SK-N-SH (cell line): ENCODE measurements at regions not wholly inside any gene's neighbourhood (a gene's known extent, or its start where the extent isn't known, plus 50 kb on each side); places are given as distances from the start of the nearest gene placed in this dataset.

ENCODE experiments used
- CTCF ChIA-PET: fragments of 300-600, 350-600 bp; formaldehyde crosslinking; extraction: SDS; loops from one replicate; lab custom pipeline; 2021; lab: Yijun Ruan, JAX
- POLR2A ChIA-PET: fragments of 350-600 bp; sonication (Branson Sonifier 250); formaldehyde crosslinking; extraction: SDS; loops from one replicate; lab custom pipeline; 2020; ENCODE audit warnings: antibody characterized with exemption, inconsistent platforms; lab: Yijun Ruan, JAX
- DNase-seq: peaks from one replicate; pipeline ENCODE4 v3.0.0; 2012
- H2AFZ ChIP-seq: fragments of 200-600 bp; sonication (generic); 2 replicates; pipeline ENCODE4 v1.8.1; 2016; ENCODE audit warnings: antibody characterized with exemption, mild to moderate bottlenecking, low read depth
- H3F3A ChIP-seq: fragments of 200-600 bp; sonication (generic); replicated peaks from 2 replicates; pipeline ENCODE3; 2016; ENCODE audit warnings: antibody characterized with exemption, mild to moderate bottlenecking; ENCODE audit not compliant: insufficient read depth
- H3K27ac ChIP-seq, 2 experiments: fragments of 200-500 bp in 1 of 2; fragments of 200-600 bp in 1 of 2; sonication (Bioruptor generic) in 1 of 2; sonication (generic), shearing (Covaris generic) in 1 of 2; 2 replicates each; pipeline versions ENCODE4 v1.5.1 to v1.6.1; 2014 to 2016; ENCODE audit warnings: low read depth in 2 of 2, inconsistent platforms in 1 of 2, low read length in 1 of 2, mild to moderate bottlenecking in 1 of 2, mixed read lengths in 1 of 2
- H3K27me3 ChIP-seq: fragments of 200-600 bp; sonication (generic), shearing (Covaris generic); 2 replicates; pipeline ENCODE4 v1.6.1; 2016; ENCODE audit warnings: mixed run types; ENCODE audit not compliant: insufficient read depth
- H3K36me3 ChIP-seq, 2 experiments: fragments of 200-500 bp in 1 of 2; fragments of 200-600 bp in 1 of 2; sonication (Bioruptor generic) in 1 of 2; sonication (generic) in 1 of 2; replicated peaks in 1 of 2; 2 replicates each; pipeline versions ENCODE3 to v1.5.1; 2014 to 2016; ENCODE audit warnings: low read length in 1 of 2, mild to moderate bottlenecking in 1 of 2; ENCODE audit not compliant: insufficient read depth in 2 of 2, control insufficient read depth in 1 of 2
- H3K4me1 ChIP-seq, 2 experiments: fragments of 200-500 bp in 1 of 2; fragments of 200-600 bp in 1 of 2; sonication (Bioruptor generic) in 1 of 2; sonication (generic), shearing (Covaris generic) in 1 of 2; 2 replicates each; pipeline versions ENCODE4 v1.5.1 to v1.6.1; 2014 to 2016; ENCODE audit warnings: low read depth in 1 of 2, low read length in 1 of 2, mixed run types in 1 of 2; ENCODE audit not compliant: insufficient read depth in 2 of 2, control insufficient read depth in 1 of 2
- H3K4me2 ChIP-seq: fragments of 200-600 bp; sonication (generic), shearing (Covaris generic); 2 replicates; pipeline ENCODE4 v1.6.1; 2017; ENCODE audit warnings: mixed run types
- H3K4me3 ChIP-seq, 2 experiments: fragments of 200-500 bp in 1 of 2; fragments of 200-600 bp in 1 of 2; sonication (Bioruptor generic) in 1 of 2; sonication (generic), shearing (Covaris generic) in 1 of 2; 2 replicates each; pipeline versions ENCODE4 v1.5.1 to v1.8.1; 2014 to 2016; ENCODE audit warnings: low read depth in 2 of 2, inconsistent platforms in 1 of 2, low read length in 1 of 2, mild to moderate bottlenecking in 1 of 2, mixed read lengths in 1 of 2, moderate library complexity in 1 of 2
- H3K79me2 ChIP-seq: fragments of 200-600 bp; sonication (generic); 2 replicates; pipeline ENCODE4 v1.8.1; 2017; ENCODE audit warnings: mild to moderate bottlenecking; ENCODE audit not compliant: insufficient read depth
- H3K9ac ChIP-seq: fragments of 200-600 bp; sonication (generic); 2 replicates; pipeline ENCODE4 v1.6.1; 2017; ENCODE audit warnings: mixed run types
- H3K9me2 ChIP-seq: fragments of 200-600 bp; sonication (generic); 2 replicates; pipeline ENCODE4 v1.6.1; 2017; ENCODE audit warnings: mixed run types
- H3K9me3 ChIP-seq: fragments of 200-600 bp; sonication (generic); 2 replicates; pipeline ENCODE4 v1.6.1; 2017; ENCODE audit warnings: mixed run types, mild to moderate bottlenecking, moderate library complexity
- H4K20me1 ChIP-seq: fragments of 200-600 bp; sonication (generic); 2 replicates; pipeline ENCODE4 v1.6.1; 2017; ENCODE audit warnings: mild to moderate bottlenecking, mixed run types; ENCODE audit not compliant: insufficient read depth
- CHD2 ChIP-seq: fragments of 150-350 bp; IDR thresholded peaks from 2 replicates; pipeline ENCODE4 v1.6.1; 2018; ENCODE audit warnings: low read length; ENCODE audit not compliant: partially characterized antibody
- ELF1 ChIP-seq: IDR thresholded peaks from 2 replicates; pipeline ENCODE4 v1.4.0; 2012
- FOSL2 ChIP-seq: IDR thresholded peaks from 2 replicates; pipeline ENCODE4 v1.4.0; 2012; ENCODE audit warnings: low read depth, mild to moderate bottlenecking, moderate library complexity, borderline replicate concordance
- FOXM1 ChIP-seq: IDR thresholded peaks from 2 replicates; pipeline ENCODE4 v1.4.0; 2012; ENCODE audit warnings: low read depth, mild to moderate bottlenecking
- IRF3 ChIP-seq: fragments of 150-350 bp; IDR thresholded peaks from 2 replicates; pipeline ENCODE4 v1.6.1; 2016; ENCODE audit warnings: mild to moderate bottlenecking, low read depth, low read length
- JUND ChIP-seq: IDR thresholded peaks from 2 replicates; pipeline ENCODE4 v1.4.0; 2012
- NFIC ChIP-seq: IDR thresholded peaks from 2 replicates; pipeline ENCODE4 v1.4.0; 2012; ENCODE audit warnings: borderline replicate concordance
- NRF1 ChIP-seq: IDR thresholded peaks from 2 replicates; pipeline ENCODE4 v1.6.1; 2012; ENCODE audit warnings: low read depth, mild to moderate bottlenecking, low read length
- RFX5 ChIP-seq: IDR thresholded peaks from 2 replicates; pipeline ENCODE4 v1.6.1; 2012; ENCODE audit warnings: mild to moderate bottlenecking, improper control_type of control experiment, low read length
- TAF1 ChIP-seq: IDR thresholded peaks from 2 replicates; pipeline ENCODE4 v1.6.1; 2012; ENCODE audit warnings: low read depth, mild to moderate bottlenecking, low read length, moderate library complexity, borderline replicate concordance
- USF1 ChIP-seq: IDR thresholded peaks from 2 replicates; pipeline ENCODE4 v1.4.0; 2012; ENCODE audit warnings: low read depth, borderline replicate concordance
- ZBTB33 ChIP-seq: IDR thresholded peaks from 2 replicates; pipeline ENCODE4 v1.4.0; 2012; ENCODE audit warnings: low read depth, borderline replicate concordance
- WGBS: methylation state at CpG from one replicate; pipeline ENCODE4 v1.1.6; 2017; ENCODE audit warnings: low lambda C conversion rate; 5-methylcytosine and 5-hydroxymethylcytosine counted together
- TF ChIP-seq, protein P1 (sequence below): fragments of 150-350 bp; IDR thresholded peaks from 2 replicates; pipeline ENCODE4 v1.6.1; 2017; ENCODE audit warnings: antibody characterized with exemption, low read length, low read depth, borderline replicate concordance
- TF ChIP-seq, protein P2 (sequence below): fragments of 200-600 bp; sonication (generic); IDR thresholded peaks from 2 replicates; pipeline ENCODE4 v1.6.1; 2017; ENCODE audit warnings: antibody characterized with exemption, mild to moderate bottlenecking, moderate library complexity

- Histone ChIP-seq H3K36me3 (no peaks in the 10 kb centered on the region), H3F3A (no peaks in the 10 kb centered on the region), H3K4me1 (no peaks in the 10 kb centered on the region; a peak in 1 of 4 replicates), H3K9me2 (no peaks in the 10 kb centered on the region), H2AFZ (no peak overlapping the region), H3K79me2 (no peaks in the 10 kb centered on the region), H3K27me3 (no peaks in the 10 kb centered on the region), H3K9me3 (no peaks in the 10 kb centered on the region), H4K20me1 (no peaks in the 10 kb centered on the region), H3K4me3 (no peak overlapping the region), H3K27ac (peak overlapping the region in 1 of 2 experiments; percentile 36; a peak in 2 of 4 replicates), H3K9ac (no peak overlapping the region), H3K4me2 (no peak overlapping the region)
- CTCF ChIA-PET: no interaction called here
- POLR2A ChIA-PET: no interaction called here
- 58% methylated on average over 3 of the region's 3 CpGs for WGBS
- DNase-seq: no peak
- TF ChIP-seq FOXM1 (no peak), FOSL2 (no peak), IRF3 (no peak), ZBTB33 (no peak), RFX5 (no peak), JUND (no peak), NRF1 (no peak), CHD2 (no peak)
- TF ChIP-seq, protein P1, sequence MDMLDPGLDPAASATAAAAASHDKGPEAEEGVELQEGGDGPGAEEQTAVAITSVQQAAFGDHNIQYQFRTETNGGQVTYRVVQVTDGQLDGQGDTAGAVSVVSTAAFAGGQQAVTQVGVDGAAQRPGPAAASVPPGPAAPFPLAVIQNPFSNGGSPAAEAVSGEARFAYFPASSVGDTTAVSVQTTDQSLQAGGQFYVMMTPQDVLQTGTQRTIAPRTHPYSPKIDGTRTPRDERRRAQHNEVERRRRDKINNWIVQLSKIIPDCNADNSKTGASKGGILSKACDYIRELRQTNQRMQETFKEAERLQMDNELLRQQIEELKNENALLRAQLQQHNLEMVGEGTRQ: no peak
Observed at GRCh38 chr10:20966426-20966825, 69.3 kb upstream of the NEBL start.

DNA sequence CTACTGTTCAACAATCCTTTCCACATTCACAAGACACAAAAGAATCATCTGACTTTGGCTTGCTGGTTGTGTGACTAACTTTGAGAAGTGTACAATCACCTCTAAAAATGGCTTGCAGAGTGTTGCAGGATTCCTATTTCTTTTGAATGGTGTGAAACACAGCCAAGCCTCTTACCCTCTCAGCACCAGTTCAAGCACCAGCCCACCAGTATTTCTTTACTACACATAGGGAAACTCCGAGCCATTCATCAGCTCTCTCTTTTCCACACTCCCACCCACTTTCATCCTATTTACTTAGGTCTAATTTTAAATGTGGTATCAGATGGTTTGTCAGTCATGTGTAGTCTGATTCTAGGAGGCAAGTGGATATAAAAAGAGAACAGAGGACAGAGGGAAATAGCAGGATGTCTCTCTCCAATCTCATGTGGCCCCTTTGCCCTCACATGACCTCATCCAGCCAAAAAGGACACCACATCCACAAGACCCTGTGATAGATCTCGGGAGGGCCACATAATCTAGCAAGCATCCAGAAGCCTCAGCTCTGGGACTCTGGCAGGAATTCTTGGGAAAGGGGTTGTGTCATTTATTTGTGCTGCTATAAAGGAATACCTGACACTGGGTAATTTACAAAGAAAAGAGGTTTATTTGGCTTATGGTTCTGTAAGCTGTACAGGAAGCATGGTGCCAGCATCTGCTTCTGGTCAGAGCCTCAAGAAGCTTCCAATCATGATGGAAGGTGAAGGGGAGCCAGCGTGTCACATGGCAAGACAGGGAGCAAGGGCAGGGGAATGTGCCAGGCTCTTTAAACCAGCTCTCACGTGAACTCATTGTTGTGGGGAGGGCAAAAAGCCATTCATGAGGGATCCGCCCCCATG is 66.8 kb upstream of the NEBL start:
- H3K4me1 ChIP-seq: no peaks in the 10 kb centered on the region; a peak in 1 of 4 replicates
- 65% methylated on average over 4 of the region's 5 CpGs for WGBS
- no peak for DNase-seq
- TF ChIP-seq ZBTB33: no peak
- no peak for TF ChIP-seq TAF1
- no peak for TF ChIP-seq ELF1
- TF ChIP-seq, protein P2, sequence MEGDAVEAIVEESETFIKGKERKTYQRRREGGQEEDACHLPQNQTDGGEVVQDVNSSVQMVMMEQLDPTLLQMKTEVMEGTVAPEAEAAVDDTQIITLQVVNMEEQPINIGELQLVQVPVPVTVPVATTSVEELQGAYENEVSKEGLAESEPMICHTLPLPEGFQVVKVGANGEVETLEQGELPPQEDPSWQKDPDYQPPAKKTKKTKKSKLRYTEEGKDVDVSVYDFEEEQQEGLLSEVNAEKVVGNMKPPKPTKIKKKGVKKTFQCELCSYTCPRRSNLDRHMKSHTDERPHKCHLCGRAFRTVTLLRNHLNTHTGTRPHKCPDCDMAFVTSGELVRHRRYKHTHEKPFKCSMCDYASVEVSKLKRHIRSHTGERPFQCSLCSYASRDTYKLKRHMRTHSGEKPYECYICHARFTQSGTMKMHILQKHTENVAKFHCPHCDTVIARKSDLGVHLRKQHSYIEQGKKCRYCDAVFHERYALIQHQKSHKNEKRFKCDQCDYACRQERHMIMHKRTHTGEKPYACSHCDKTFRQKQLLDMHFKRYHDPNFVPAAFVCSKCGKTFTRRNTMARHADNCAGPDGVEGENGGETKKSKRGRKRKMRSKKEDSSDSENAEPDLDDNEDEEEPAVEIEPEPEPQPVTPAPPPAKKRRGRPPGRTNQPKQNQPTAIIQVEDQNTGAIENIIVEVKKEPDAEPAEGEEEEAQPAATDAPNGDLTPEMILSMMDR: no peak
- TF ChIP-seq, protein P1: no peak
- TF ChIP-seq NFIC: no peak
- no peak for TF ChIP-seq USF1
- no peak for TF ChIP-seq JUND
- no peak for TF ChIP-seq RFX5

More for the DNA sequence above, 66.8 kb upstream of the NEBL start:
- Histone ChIP-seq H3F3A (no peaks in the 10 kb centered on the region), H3K4me2 (no peak overlapping the region), H3K27ac (peak overlapping the region in 1 of 2 experiments; percentile 100; a peak in 2 of 4 replicates), H4K20me1 (no peaks in the 10 kb centered on the region), H3K4me3 (no peak overlapping the region; a peak in 1 of 4 replicates), H3K9ac (no peak overlapping the region), H2AFZ (no peak overlapping the region), H3K36me3 (peaks cover 0 to 2% of the 10 kb centered on the region in 2 experiments), H3K27me3 (no peaks in the 10 kb centered on the region), H3K9me2 (no peaks in the 10 kb centered on the region), H3K9me3 (no peaks in the 10 kb centered on the region), H3K79me2 (no peaks in the 10 kb centered on the region)
- POLR2A ChIA-PET: no interaction called here
- CTCF ChIA-PET: interaction anchor here (1.3 to 2.6 kb wide), 3 partner anchors 13 to 532 kb away, joined by 3 to 8 read pairs (median 6); no protein-coding TSS in a partner anchor
